ENCODE measurements at regions not wholly inside any gene's neighbourhood (a gene's known extent, or its start where the extent isn't known, plus 50 kb on each side); places are given as distances from the start of the nearest gene placed in this dataset.

DNA sequence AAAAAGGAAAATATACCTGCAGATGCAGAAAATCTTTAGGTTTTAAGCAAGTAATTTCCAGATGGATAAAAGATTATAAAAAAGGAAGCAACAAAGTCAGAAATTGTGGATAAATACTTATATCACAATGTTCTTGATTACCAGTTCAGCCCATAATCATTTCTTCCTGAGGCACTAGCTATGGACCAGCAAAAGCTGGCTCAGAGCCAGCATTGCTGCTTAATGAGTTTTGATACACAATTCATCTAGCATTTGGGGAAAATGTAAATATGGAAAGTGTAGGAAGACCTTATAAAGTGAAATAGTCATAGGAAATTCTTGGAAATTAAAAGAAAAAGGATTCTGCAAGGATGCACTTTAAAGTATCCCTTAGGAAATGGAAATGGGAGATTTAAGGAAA, 168.3 kb upstream of the GBE1 start:
- no peak for TF ChIP-seq ARNTL (CRISPR knock-in tag; IDR thresholded peaks at IDR 0.05; ENCODE audit: borderline replicate concordance, low read depth)
- no peak for TF ChIP-seq RARB (CRISPR knock-in tag; IDR thresholded peaks at IDR 0.05)
- TF ChIP-seq SNAI2 (CRISPR knock-in tag; IDR thresholded peaks at IDR 0.05): no peak
- TF ChIP-seq TSHZ2 (CRISPR knock-in tag; IDR thresholded peaks at IDR 0.05): no peak
- TF ChIP-seq ISL1 (CRISPR knock-in tag; IDR thresholded peaks at IDR 0.05): no peak
- no peak for TF ChIP-seq ZFP30 (CRISPR knock-in tag; IDR thresholded peaks at IDR 0.05)
- TF ChIP-seq ESRRG (CRISPR knock-in tag; IDR thresholded peaks at IDR 0.05): no peak
- TF ChIP-seq ZNF8 (CRISPR knock-in tag; IDR thresholded peaks at IDR 0.05): no peak
- TF ChIP-seq GLIS3 (CRISPR knock-in tag; IDR thresholded peaks at IDR 0.05): no peak
